Nephron (organoid): ENCODE measurements at regions not wholly inside any gene's neighbourhood (a gene's known extent, or its start where the extent isn't known, plus 50 kb on each side); places are given as distances from the start of the nearest gene placed in this dataset.

Experiments used
- H3K27ac Mint-ChIP-seq, 3 experiments: 2 replicates each; pipeline ENCODE4 v1.8.0; 2020; ENCODE audit warnings: mixed read lengths in 3 of 3, mild to moderate bottlenecking in 2 of 3, moderate library complexity in 1 of 3
- H3K27me3 Mint-ChIP-seq: 2 replicates; pipeline ENCODE4 v1.8.0; 2021; ENCODE audit warnings: low read depth, mild to moderate bottlenecking, moderate library complexity, mixed read lengths
- H3K36me3 Mint-ChIP-seq: 2 replicates; pipeline ENCODE4 v1.8.0; 2020; ENCODE audit warnings: low read depth, mixed read lengths
- H3K4me1 Mint-ChIP-seq: 2 replicates; pipeline ENCODE4 v1.8.0; 2020; ENCODE audit warnings: mixed read lengths
- H3K4me3 Mint-ChIP-seq, 3 experiments: 2 replicates each; pipeline ENCODE4 v1.8.0; 2020; ENCODE audit warnings: mild to moderate bottlenecking in 3 of 3, mixed read lengths in 3 of 3, moderate library complexity in 2 of 3
- H3K9me3 Mint-ChIP-seq: 2 replicates; pipeline ENCODE4 v1.8.0; 2020; ENCODE audit warnings: mixed read lengths
- TF ChIP-seq, protein P1 (sequence below), 3 experiments: fragments of 200-600 bp; sonication (generic); IDR thresholded peaks; one replicate each; pipeline ENCODE4 v1.5.0; 2021; ENCODE audit warnings: antibody characterized with exemption in 3 of 3; ENCODE audit not compliant: unreplicated experiment in 3 of 3

DNA sequence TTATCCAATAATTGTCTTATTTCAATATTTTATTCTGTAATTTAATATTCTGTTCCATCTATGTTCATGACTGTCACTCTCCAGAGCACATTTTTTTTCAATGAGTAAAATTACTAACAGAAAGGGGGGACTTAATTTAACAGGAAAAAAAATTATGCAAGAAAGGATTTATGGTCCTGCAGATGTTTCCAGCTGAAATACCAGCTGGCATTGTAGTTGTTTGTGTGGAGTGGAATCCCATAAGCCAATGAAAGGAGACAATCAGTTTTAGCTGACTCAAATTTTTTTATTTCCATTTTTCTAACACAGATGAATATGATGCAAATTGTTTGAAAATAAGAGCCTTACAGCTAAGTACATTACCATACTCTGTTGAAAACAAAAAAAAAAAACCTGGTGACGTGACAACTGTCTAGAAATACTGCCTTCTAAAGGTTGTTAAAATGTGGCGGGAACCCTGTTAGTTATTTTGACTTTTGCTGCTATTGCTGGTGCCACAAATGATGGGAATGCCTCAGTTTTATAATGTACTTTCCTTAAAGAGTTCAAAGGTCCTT lies 389.1 kb downstream of the ETS1 start:
- H3K4me1 Mint-ChIP-seq: peaks cover 6% of the 10 kb centered on the region
- TF ChIP-seq, protein P1, sequence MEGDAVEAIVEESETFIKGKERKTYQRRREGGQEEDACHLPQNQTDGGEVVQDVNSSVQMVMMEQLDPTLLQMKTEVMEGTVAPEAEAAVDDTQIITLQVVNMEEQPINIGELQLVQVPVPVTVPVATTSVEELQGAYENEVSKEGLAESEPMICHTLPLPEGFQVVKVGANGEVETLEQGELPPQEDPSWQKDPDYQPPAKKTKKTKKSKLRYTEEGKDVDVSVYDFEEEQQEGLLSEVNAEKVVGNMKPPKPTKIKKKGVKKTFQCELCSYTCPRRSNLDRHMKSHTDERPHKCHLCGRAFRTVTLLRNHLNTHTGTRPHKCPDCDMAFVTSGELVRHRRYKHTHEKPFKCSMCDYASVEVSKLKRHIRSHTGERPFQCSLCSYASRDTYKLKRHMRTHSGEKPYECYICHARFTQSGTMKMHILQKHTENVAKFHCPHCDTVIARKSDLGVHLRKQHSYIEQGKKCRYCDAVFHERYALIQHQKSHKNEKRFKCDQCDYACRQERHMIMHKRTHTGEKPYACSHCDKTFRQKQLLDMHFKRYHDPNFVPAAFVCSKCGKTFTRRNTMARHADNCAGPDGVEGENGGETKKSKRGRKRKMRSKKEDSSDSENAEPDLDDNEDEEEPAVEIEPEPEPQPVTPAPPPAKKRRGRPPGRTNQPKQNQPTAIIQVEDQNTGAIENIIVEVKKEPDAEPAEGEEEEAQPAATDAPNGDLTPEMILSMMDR (IDR thresholded peaks at IDR 0.05; ENCODE audit: unreplicated experiment in 3 of 3): no peak
- H3K9me3 Mint-ChIP-seq: no peaks in the 10 kb centered on the region
- H3K27me3 Mint-ChIP-seq: no peaks in the 10 kb centered on the region
- H3K27ac Mint-ChIP-seq: no peak overlapping the region
- no peaks in the 10 kb centered on the region for H3K36me3 Mint-ChIP-seq
- H3K4me3 Mint-ChIP-seq: no peak overlapping the region

DNA sequence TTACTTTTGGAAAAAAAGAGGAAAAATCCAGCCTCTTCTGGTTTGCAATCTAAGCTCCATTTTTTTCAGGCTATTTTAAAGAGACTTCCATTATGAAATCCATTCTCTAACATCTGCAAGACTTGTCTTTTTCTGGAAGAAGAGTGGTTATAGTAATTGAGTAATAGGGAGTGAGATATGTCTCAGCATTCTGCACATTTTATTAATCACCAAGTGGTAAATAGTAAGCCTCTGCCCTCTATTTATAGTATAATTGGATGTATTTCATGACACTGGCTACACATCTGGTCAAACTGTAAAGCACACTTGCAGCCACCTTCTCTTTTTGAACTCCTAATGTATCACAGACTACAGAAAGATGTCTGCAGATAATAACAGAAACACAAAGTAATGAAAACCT lies 391.1 kb downstream of the ETS1 start:
- H3K4me1 Mint-ChIP-seq: peaks cover 6% of the 10 kb centered on the region
- no peaks in the 10 kb centered on the region for H3K27me3 Mint-ChIP-seq
- H3K36me3 Mint-ChIP-seq: no peaks in the 10 kb centered on the region
- no peak overlapping the region for H3K27ac Mint-ChIP-seq
- no peaks in the 10 kb centered on the region for H3K9me3 Mint-ChIP-seq
- TF ChIP-seq, protein P1 (IDR thresholded peaks at IDR 0.05; ENCODE audit: unreplicated experiment in 3 of 3): no peak
- no peak overlapping the region for H3K4me3 Mint-ChIP-seq

DNA sequence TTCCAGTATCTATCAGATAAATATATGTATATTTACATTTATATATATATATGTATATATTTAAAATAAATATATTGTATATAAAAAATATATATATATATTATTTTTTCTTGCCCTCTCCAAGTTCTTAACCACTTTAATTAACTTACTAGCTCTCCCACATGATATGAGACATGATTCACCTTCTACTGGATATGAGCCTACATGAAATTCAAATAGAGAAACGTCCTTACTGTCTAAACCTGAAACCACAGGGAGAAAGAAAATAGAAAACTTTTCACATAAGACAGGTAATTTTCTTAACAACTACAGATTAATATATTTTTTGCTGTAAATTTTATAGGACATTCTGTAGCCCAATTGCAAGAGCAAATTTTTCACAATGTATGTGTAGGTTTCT lies 391.6 kb downstream of the ETS1 start:
- H3K27me3 Mint-ChIP-seq: no peaks in the 10 kb centered on the region
- H3K36me3 Mint-ChIP-seq: no peaks in the 10 kb centered on the region
- H3K4me3 Mint-ChIP-seq: no peak overlapping the region
- H3K27ac Mint-ChIP-seq: no peak overlapping the region
- H3K9me3 Mint-ChIP-seq: no peaks in the 10 kb centered on the region
- TF ChIP-seq, protein P1 (IDR thresholded peaks at IDR 0.05; ENCODE audit: unreplicated experiment in 3 of 3): no peak
- peaks cover 6% of the 10 kb centered on the region for H3K4me1 Mint-ChIP-seq

DNA sequence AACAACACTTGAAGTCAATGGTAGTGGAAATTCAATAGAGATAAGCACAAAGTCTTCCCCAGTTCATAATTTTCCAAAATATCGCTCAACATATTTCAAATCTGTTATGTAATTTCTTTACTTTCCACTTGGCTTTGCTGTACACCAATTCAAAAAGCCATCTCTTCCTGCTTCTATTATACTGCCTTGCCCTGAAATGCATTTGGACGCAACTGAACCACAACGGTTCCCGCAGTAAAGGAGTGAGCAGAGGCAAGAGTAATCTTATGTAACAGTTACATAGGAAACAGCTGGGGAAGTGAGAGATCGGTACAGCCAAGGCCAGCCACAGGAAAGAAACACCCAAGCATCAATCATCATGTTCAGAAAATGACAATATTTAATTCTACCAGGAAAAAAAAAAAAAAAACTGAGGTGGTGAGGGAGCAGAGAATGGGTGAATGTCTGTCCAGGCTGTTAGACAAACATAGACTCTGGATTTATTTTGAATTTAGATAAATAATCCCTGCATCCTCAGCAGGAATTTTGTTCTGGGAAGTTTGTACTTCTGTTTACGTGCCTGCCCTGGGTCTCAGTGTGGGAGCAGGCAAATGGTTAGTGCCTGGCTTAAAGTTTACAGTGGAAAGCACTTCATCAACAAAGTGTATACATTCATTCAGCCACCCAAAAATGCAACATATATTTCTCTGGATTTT lies 392.2 kb downstream of the ETS1 start:
- Mint-ChIP-seq H3K27ac (peak overlapping the region; percentile 12 to 70 (median 13)), H3K4me3 (no peak overlapping the region), H3K9me3 (no peaks in the 10 kb centered on the region), H3K4me1 (peaks cover 6% of the 10 kb centered on the region), H3K36me3 (no peaks in the 10 kb centered on the region), H3K27me3 (no peaks in the 10 kb centered on the region)
- TF ChIP-seq, protein P1 (IDR thresholded peaks at IDR 0.05; ENCODE audit: unreplicated experiment in 3 of 3): peak in 1 of 3 experiments; percentile 17

DNA sequence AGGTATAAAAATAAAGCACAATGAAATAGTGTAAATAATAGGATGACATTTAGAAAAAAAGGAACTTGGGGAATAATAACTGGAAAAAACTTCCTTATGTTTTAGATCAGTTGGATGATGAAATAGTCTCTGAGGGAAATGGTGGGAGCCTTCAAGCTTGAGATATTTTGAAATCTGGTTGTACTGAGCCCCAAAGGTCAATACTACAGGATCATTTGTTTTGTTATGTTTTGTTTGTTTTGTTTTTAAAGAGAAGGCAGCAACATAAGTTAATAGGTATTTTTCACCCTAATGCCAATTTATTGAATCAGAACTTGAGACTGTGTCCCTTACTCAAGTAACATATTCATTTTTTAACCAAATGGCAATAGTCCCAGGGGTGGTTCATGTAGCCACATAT lies 393.1 kb downstream of the ETS1 start:
- no peaks in the 10 kb centered on the region for H3K27me3 Mint-ChIP-seq
- H3K36me3 Mint-ChIP-seq: no peaks in the 10 kb centered on the region
- H3K9me3 Mint-ChIP-seq: no peaks in the 10 kb centered on the region
- peak overlapping the region in 1 of 3 experiments; percentile 67 for H3K27ac Mint-ChIP-seq
- H3K4me3 Mint-ChIP-seq: no peak overlapping the region
- TF ChIP-seq, protein P1 (IDR thresholded peaks at IDR 0.05; ENCODE audit: unreplicated experiment in 3 of 3): no peak
- H3K4me1 Mint-ChIP-seq: peaks cover 6% of the 10 kb centered on the region

DNA sequence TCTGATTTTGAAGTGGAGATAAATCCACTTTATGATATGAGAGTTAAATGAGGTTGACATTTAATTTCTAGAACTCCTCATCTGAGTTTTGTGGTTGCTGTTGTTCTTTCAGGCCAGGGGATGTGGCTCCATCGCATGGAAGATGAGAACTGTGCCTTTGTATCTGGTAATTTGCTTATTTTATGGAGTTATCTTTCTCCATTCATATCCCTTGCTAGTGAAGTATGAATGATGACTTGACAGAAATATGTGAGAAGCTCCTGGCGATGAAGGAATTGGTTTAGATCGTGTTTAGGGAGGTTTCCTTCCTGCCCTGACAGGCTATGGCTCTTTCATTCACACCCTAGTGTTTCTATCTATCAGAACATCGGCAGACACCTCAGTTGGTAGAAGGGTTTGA lies 393.7 kb downstream of the ETS1 start:
- peak overlapping the region in 1 of 3 experiments; percentile 67 for H3K27ac Mint-ChIP-seq
- no peaks in the 10 kb centered on the region for H3K27me3 Mint-ChIP-seq
- no peaks in the 10 kb centered on the region for H3K36me3 Mint-ChIP-seq
- no peaks in the 10 kb centered on the region for H3K9me3 Mint-ChIP-seq
- H3K4me3 Mint-ChIP-seq: no peak overlapping the region
- peaks cover 8% of the 10 kb centered on the region for H3K4me1 Mint-ChIP-seq
- TF ChIP-seq, protein P1 (IDR thresholded peaks at IDR 0.05; ENCODE audit: unreplicated experiment in 3 of 3): no peak
